ENCODE measurements at regions not wholly inside any gene's neighbourhood (a gene's known extent, or its start where the extent isn't known, plus 50 kb on each side); places are given as distances from the start of the nearest gene placed in this dataset.

DNA sequence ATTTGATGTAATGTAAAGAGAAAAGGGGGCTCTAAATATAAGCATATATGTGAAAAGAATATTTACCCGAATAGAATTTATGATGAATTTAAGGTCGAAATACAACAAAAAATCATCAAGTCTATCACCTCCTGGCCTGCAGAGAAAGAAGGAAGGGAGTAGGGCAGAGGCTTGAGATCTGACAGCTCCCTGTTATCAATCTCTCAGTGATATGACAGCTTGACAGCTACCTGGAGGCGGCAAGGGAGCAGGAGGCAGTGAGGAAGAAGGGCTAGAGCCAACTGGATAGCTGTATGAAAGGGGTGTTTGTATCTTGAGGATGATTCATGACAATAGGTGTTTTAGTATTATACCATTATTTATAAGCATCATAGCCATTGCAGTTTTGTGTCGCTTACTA, 299.8 kb upstream of the DNAJC19 start:
- TF ChIP-seq CTCF (conservative IDR thresholded peaks at IDR 0.05; ENCODE audit: low read depth, low read length) (no peak), EZH2 (IDR thresholded peaks at IDR 0.05; ENCODE audit: borderline replicate concordance, low read depth, low read length, poor library complexity, severe bottlenecking) (no peak)

Measured in A673 (cell line).